Esophagus squamous epithelium (tissue), 5 donors: ENCODE measurements at regions not wholly inside any gene's neighbourhood (a gene's known extent, or its start where the extent isn't known, plus 50 kb on each side); places are given as distances from the start of the nearest gene placed in this dataset.
"Not testable (repeated sequence)": the region's sequence is repeated elsewhere in the genome, so short reads cannot be mapped to it uniquely, and the experiment has no call there.

Experiments used
- DNase-seq: peaks from one replicate; lab custom pipeline; 2025; lab: John Stamatoyannopoulos, UW
- H3K27ac ChIP-seq, 4 donors: fragments of 200-600 bp; sonication (generic); one replicate each; pipeline ENCODE4 v1.5.1; 2016 to 2019; ENCODE audit warnings: mild to moderate bottlenecking in 1 of 4
- H3K27me3 ChIP-seq, 4 donors: fragments of 200-600 bp; sonication (generic); 1 replicate in 3 of 4; 2 replicates in 1 of 4; pipeline versions ENCODE4 v1.5.1 to v1.6.0; 2017 to 2021; ENCODE audit warnings: antibody characterized with exemption in 1 of 4
- H3K36me3 ChIP-seq, 3 donors: fragments of 200-600 bp; sonication (generic); one replicate each; pipeline ENCODE4 v1.5.1; 2016 to 2019
- H3K4me1 ChIP-seq, 3 donors: fragments of 200-600 bp; sonication (generic); one replicate each; pipeline ENCODE4 v1.5.1; 2017 to 2019
- H3K4me3 ChIP-seq, 4 donors: fragments of 200-600 bp; sonication (generic); 1 replicate in 3 of 4; 2 replicates in 1 of 4; pipeline ENCODE4 v1.5.1; 2016 to 2019; ENCODE audit warnings: mild to moderate bottlenecking in 2 of 4, moderate library complexity in 1 of 4
- H3K9me3 ChIP-seq, 3 donors: fragments of 200-600 bp; sonication (generic); one replicate each; pipeline ENCODE4 v1.5.1; 2016 to 2019
- CTCF ChIP-seq, 6 experiments: fragments of 450-650 bp in 4 of 6; fragments of 200-600 bp in 2 of 6; sonication (generic) in 2 of 6; IDR thresholded peaks; one replicate each; pipeline ENCODE4 v1.5.1; 2016 to 2019; ENCODE audit warnings: antibody characterized with exemption in 6 of 6, mild to moderate bottlenecking in 4 of 6, moderate library complexity in 4 of 6
- POLR2A ChIP-seq, 4 donors: fragments of 450-650 bp; IDR thresholded peaks; one replicate each; pipeline ENCODE4 v1.6.1; 2017; ENCODE audit warnings: antibody characterized with exemption in 4 of 4, mild to moderate bottlenecking in 4 of 4, moderate library complexity in 3 of 4
- WGBS, 2 donors: methylation state at CpG; one replicate each; pipeline ENCODE4 v1.1.5; 2018; 5-methylcytosine and 5-hydroxymethylcytosine counted together
- intact Hi-C: fragments of 100-400 bp; cut with DNase I; formaldehyde crosslinking; loops from one replicate; pipeline ENCODE4 v1.15.0; 2022
- donor health status: DM: yes; HTN: yes; CAD: no.

- Histone ChIP-seq H3K4me3 (no peak overlapping the region), H3K4me1 (peaks cover 0 to 19% (median 0%) of the 10 kb centered on the region in 3 donors), H3K27ac (peak overlapping the region; percentile 2 to 57 (median 50)), H3K27me3 (no peaks in the 10 kb centered on the region), H3K36me3 (no peaks in the 10 kb centered on the region), H3K9me3 (no peaks in the 10 kb centered on the region)
- WGBS, 2 donors, result 44% methylated on average over 4 of the region's 4 CpGs
- TF ChIP-seq POLR2A (IDR thresholded peaks at IDR 0.05), result no peak
- TF ChIP-seq CTCF (IDR thresholded peaks at IDR 0.05), result no peak
- intact Hi-C loops, result no loop called here
- no peak for DNase-seq
Observed at GRCh38 chr20:40016890-40017289, 672.1 kb downstream of the MAFB start.

- intact Hi-C loops, result no loop called here
- peaks cover 0 to 19% (median 0%) of the 10 kb centered on the region in 3 donors for H3K4me1 ChIP-seq
- H3K27ac ChIP-seq, result peak overlapping the region; percentile 2 to 57 (median 50)
- 18 to 22% methylated on average over 1 of the region's 1 CpG for WGBS, 2 donors
- H3K9me3 ChIP-seq, result no peaks in the 10 kb centered on the region
- TF ChIP-seq POLR2A (IDR thresholded peaks at IDR 0.05), result no peak
- no peak for TF ChIP-seq CTCF (IDR thresholded peaks at IDR 0.05)
- no peak for DNase-seq
- H3K4me3 ChIP-seq, result no peak overlapping the region
- H3K36me3 ChIP-seq, result no peaks in the 10 kb centered on the region
- no peaks in the 10 kb centered on the region for H3K27me3 ChIP-seq
Observed at GRCh38 chr20:40016392-40016791, 672.6 kb downstream of the MAFB start.

GRCh38 chr20:40012026-40012425, 677.0 kb downstream of the MAFB start:
- intact Hi-C loops, H3K9me3 ChIP-seq, H3K27ac ChIP-seq, H3K27me3 ChIP-seq, DNase-seq, H3K4me3 ChIP-seq, H3K36me3 ChIP-seq: not testable (repeated sequence)
- 70 to 76% methylated on average over 5 of the region's 5 CpGs for WGBS, 2 donors
- peaks cover 0 to 12% (median 0%) of the 10 kb centered on the region in 3 donors for H3K4me1 ChIP-seq

GRCh38 chr20:40010483-40010882, 678.6 kb downstream of the MAFB start:
- Histone ChIP-seq H3K36me3 (no peaks in the 10 kb centered on the region), H3K27me3 (no peaks in the 10 kb centered on the region), H3K4me3 (no peak overlapping the region), H3K9me3 (peaks cover 0 to 7% (median 0%) of the 10 kb centered on the region in 3 donors), H3K27ac (no peak overlapping the region), H3K4me1 (no peaks in the 10 kb centered on the region)
- 83% methylated on average over 1 of the region's 2 CpGs; no CpG with 5 or more reads in 1 of the 2 donors for WGBS, 2 donors
- intact Hi-C loops, result no loop called here
- no peak for DNase-seq
- TF ChIP-seq POLR2A (IDR thresholded peaks at IDR 0.05) (no peak), CTCF (IDR thresholded peaks at IDR 0.05) (no peak)

- intact Hi-C loops, result no loop called here
- no peak overlapping the region for H3K4me3 ChIP-seq
- TF ChIP-seq POLR2A (IDR thresholded peaks at IDR 0.05) (no peak), CTCF (IDR thresholded peaks at IDR 0.05) (no peak)
- H3K36me3 ChIP-seq, result no peaks in the 10 kb centered on the region
- H3K27ac ChIP-seq, result no peak overlapping the region
- H3K9me3 ChIP-seq, result peaks cover 0 to 7% (median 0%) of the 10 kb centered on the region in 3 donors
- H3K27me3 ChIP-seq, result no peaks in the 10 kb centered on the region
- DNase-seq, result no peak
- H3K4me1 ChIP-seq, result no peaks in the 10 kb centered on the region
- WGBS, 2 donors, result 53 to 70% methylated on average over 3 of the region's 3 CpGs
Observed at GRCh38 chr20:40009542-40009941, 679.5 kb downstream of the MAFB start.

- Histone ChIP-seq H3K27me3 (no peaks in the 10 kb centered on the region), H3K36me3 (no peaks in the 10 kb centered on the region), H3K9me3 (peaks cover 0 to 7% (median 0%) of the 10 kb centered on the region in 3 donors), H3K4me1 (no peaks in the 10 kb centered on the region), H3K27ac (no peak overlapping the region), H3K4me3 (no peak overlapping the region)
- 50 to 68% methylated on average over 3 of the region's 3 CpGs for WGBS, 2 donors
- TF ChIP-seq CTCF (IDR thresholded peaks at IDR 0.05), result no peak
- TF ChIP-seq POLR2A (IDR thresholded peaks at IDR 0.05), result no peak
- intact Hi-C loops, result no loop called here
- DNase-seq, result no peak
Observed at GRCh38 chr20:40008177-40008576, 680.9 kb downstream of the MAFB start.
